GM12878 (cell line): ENCODE measurements at regions not wholly inside any gene's neighbourhood (a gene's known extent, or its start where the extent isn't known, plus 50 kb on each side); places are given as distances from the start of the nearest gene placed in this dataset.

ENCODE experiments used
- ATAC-seq: fragments of 200-7000 bp; cut with Tn5 transposase; 3 replicates; pipeline ENCODE4 v1.9.1; 2020; ENCODE audit warnings: mild to moderate bottlenecking, moderate library complexity
- BruUV-seq: library from RNA; stranded (reverse); fragments of 400-500 nt; replicated peaks from 2 replicates; lab custom pipeline; 2021; lab: Mats Ljungman, UMichigan
- CTCF ChIA-PET: fragments of 300-600 bp; sonication (Branson Sonifier 250); formaldehyde crosslinking; extraction: SDS; loops from one replicate; lab custom pipeline; 2021; ENCODE audit warnings: inconsistent platforms; lab: Yijun Ruan, JAX
- POLR2A ChIA-PET: fragments of 350-600 bp; formaldehyde crosslinking; extraction: SDS; loops from one replicate; lab custom pipeline; 2021; ENCODE audit warnings: inconsistent platforms; lab: Charles Lee
- RAD21 ChIA-PET: fragments of 300-600 bp; sonication (Branson Sonifier 250); formaldehyde crosslinking; loops from one replicate; lab custom pipeline; 2023; ENCODE audit warnings: antibody characterized with exemption; ENCODE audit not compliant: unreplicated experiment; lab: Charles Lee
- SMC1A ChIA-PET: fragments of 300-600 bp; sonication (Branson Sonifier 250); formaldehyde crosslinking; loops from one replicate; lab custom pipeline; 2023; ENCODE audit not compliant: unreplicated experiment, uncharacterized antibody; lab: Charles Lee
- DNase-seq: peaks from one replicate; pipeline ENCODE4 v3.0.0-alpha.2; 2011; ENCODE audit warnings: low read depth, low spot score
- FAIRE-seq: peaks from 3 replicates; lab custom pipeline; 2011; peaks lifted over from hg19 to GRCh38; lab: Jason Lieb, UNC
- H2AFZ ChIP-seq: 2 replicates; pipeline ENCODE4 v1.6.0; 2011; ENCODE audit warnings: low read depth, low read length, control low read depth; ENCODE audit not compliant: control insufficient read depth
- H3K27ac ChIP-seq: 2 replicates; pipeline ENCODE4 v1.5.1; 2011; ENCODE audit warnings: control low read depth; ENCODE audit not compliant: control insufficient read depth, insufficient read depth
- H3K27me3 ChIP-seq, 2 experiments: replicated peaks in 1 of 2; 2 replicates each; pipeline versions ENCODE4 v1.6.0 to v1.6.1; 2011; ENCODE audit warnings: low read length in 1 of 2; ENCODE audit not compliant: control insufficient read depth in 2 of 2, insufficient read depth in 2 of 2
- H3K36me3 ChIP-seq, 2 experiments: 2 replicates each; pipeline ENCODE4 v1.5.1; 2011; ENCODE audit warnings: low read length in 1 of 2; ENCODE audit not compliant: control insufficient read depth in 2 of 2, insufficient read depth in 2 of 2
- H3K4me1 ChIP-seq: 2 replicates; pipeline ENCODE4 v1.6.1; 2011; ENCODE audit warnings: mild to moderate bottlenecking, low read length, moderate library complexity, mixed read lengths; ENCODE audit not compliant: control insufficient read depth, insufficient read depth
- H3K4me2 ChIP-seq: 2 replicates; pipeline ENCODE4 v1.6.0; 2011; ENCODE audit warnings: control low read depth; ENCODE audit not compliant: control insufficient read depth, insufficient read depth
- H3K4me3 ChIP-seq: fragments of 200-600 bp; sonication (generic); 2 replicates; pipeline ENCODE4 v1.5.1; 2016
- H3K79me2 ChIP-seq: 2 replicates; pipeline ENCODE4 v1.6.0; 2011; ENCODE audit warnings: low read length; ENCODE audit not compliant: control insufficient read depth, insufficient read depth
- H3K9ac ChIP-seq: 2 replicates; pipeline ENCODE4 v1.8.0; 2011; ENCODE audit warnings: low read length, control low read depth, mixed read lengths; ENCODE audit not compliant: control insufficient read depth, insufficient read depth
- H3K9me3 ChIP-seq: replicated peaks from 3 replicates; pipeline ENCODE4 v1.5.1; 2011; ENCODE audit warnings: mild to moderate bottlenecking, low read length; ENCODE audit not compliant: control insufficient read depth, insufficient read depth
- H4K20me1 ChIP-seq: 2 replicates; pipeline ENCODE4 v1.6.0; 2011; ENCODE audit not compliant: control insufficient read depth, insufficient read depth
- EP300 ChIP-seq, 2 experiments: fragments of 150-350 bp in 1 of 2; IDR thresholded peaks; 2 replicates each; pipeline ENCODE4 v1.6.1; 2011 to 2012; ENCODE audit warnings: low read depth in 2 of 2, low read length in 2 of 2, borderline replicate concordance in 1 of 2, improper control_type of control experiment in 1 of 2, inconsistent platforms in 1 of 2; ENCODE audit not compliant: control insufficient read depth in 1 of 2
- HSF1 ChIP-seq: fragments of 150-350 bp; IDR thresholded peaks from 2 replicates; pipeline ENCODE4 v1.6.1; 2014; ENCODE audit warnings: mild to moderate bottlenecking, low read depth, low read length
- IRF4 ChIP-seq: IDR thresholded peaks from 2 replicates; pipeline ENCODE4 v1.6.1; 2011; ENCODE audit warnings: low read depth, low read length
- RAD21 ChIP-seq: IDR thresholded peaks from 2 replicates; pipeline ENCODE4 v1.6.1; 2011; ENCODE audit warnings: mild to moderate bottlenecking, low read depth, low read length, moderate library complexity; ENCODE audit not compliant: insufficient read depth
- RBBP5 ChIP-seq: fragments of 200-600 bp; sonication (generic); conservative IDR thresholded peaks from 2 replicates; pipeline ENCODE4 v1.6.1; 2016
- SP1 ChIP-seq: IDR thresholded peaks from one replicate; pipeline ENCODE4 v1.6.1; 2011; ENCODE audit warnings: low read depth, low read length
- TCF12 ChIP-seq: IDR thresholded peaks from 2 replicates; pipeline ENCODE4 v1.6.1; 2011; ENCODE audit warnings: low read depth, mild to moderate bottlenecking, low read length
- ZNF217 ChIP-seq: fragments of 450-650 bp; IDR thresholded peaks from 2 replicates; pipeline ENCODE4 v1.6.1; 2017; ENCODE audit warnings: antibody characterized with exemption, mild to moderate bottlenecking
- WGBS: methylation state at CpG from one replicate; pipeline ENCODE4 v1.1.6; 2016; ENCODE audit warnings: low lambda C conversion rate; ENCODE audit not compliant: insufficient replicate concordance, insufficient coverage; ENCODE audit errors: missing lambda C conversion rate; 5-methylcytosine and 5-hydroxymethylcytosine counted together
- in situ Hi-C: fragments of 300-500 bp; cut with MboI; formaldehyde crosslinking; loops from 9 replicates; pipeline ENCODE4 v1.14.3; 2018; ENCODE audit warnings: mixed read lengths
- intact Hi-C: fragments of 100-400 bp; cut with micrococcal nuclease; formaldehyde crosslinking; loops from one replicate; pipeline ENCODE4 v1.14.2; 2022; ENCODE audit not compliant: unreplicated experiment

GRCh38 chr17:72566671-72567484, 446.1 kb downstream of the SOX9 start:
- no TSS peak for BruUV-seq
- Histone ChIP-seq H3K4me3 (no peak overlapping the region), H3K4me1 (no peaks in the 10 kb centered on the region), H3K9me3 (no peaks in the 10 kb centered on the region), H3K27me3 (no peaks in the 10 kb centered on the region), H3K9ac (no peak overlapping the region), H3K27ac (no peak overlapping the region), H3K79me2 (no peaks in the 10 kb centered on the region), H2AFZ (no peak overlapping the region; the same call in 1 of the 2 replicates), H4K20me1 (no peaks in the 10 kb centered on the region), H3K4me2 (peak overlapping the region; percentile 55; the same call in 1 of the 2 replicates), H3K36me3 (no peaks in the 10 kb centered on the region; a peak in 1 of 4 replicates)
- RAD21 ChIA-PET, result interaction anchor here (1.5 kb wide), 2 partner anchors 19 to 160 kb away, joined by 3 to 5 read pairs; no protein-coding TSS in a partner anchor
- POLR2A ChIA-PET, result interaction anchor here (1.0 to 1.5 kb wide), 3 partner anchors 14 to 25 kb away, joined by 3 to 5 read pairs (median 5); no protein-coding TSS in a partner anchor
- CTCF ChIA-PET, result interaction anchor here (0.6 to 1.7 kb wide), 4 partner anchors 10 to 160 kb away, joined by 3 to 9 read pairs (median 4); no protein-coding TSS in a partner anchor
- DNase-seq (no peak), ATAC-seq (peak; percentile 29), FAIRE-seq (peak; percentile 38)
- intact Hi-C loops, result no loop called here
- SMC1A ChIA-PET, result interaction anchor here (1.1 to 2.5 kb wide), 4 partner anchors 11 to 160 kb away, joined by 3 to 11 read pairs (median 7); no protein-coding TSS in a partner anchor
- in situ Hi-C loops, result loop anchor here (10.0 kb wide), 1 partner anchor 588 kb away; no protein-coding TSS in a partner anchor
- TF ChIP-seq IRF4 (no peak), RBBP5 (no peak), ZNF217 (no peak), SP1 (no peak), RAD21 (no peak), TCF12 (no peak), EP300 (IDR thresholded peaks at IDR 0.05; ENCODE audit: borderline replicate concordance in 1 of 2, control insufficient read depth in 1 of 2, low read depth in 2 of 2, low read length in 2 of 2) (no peak), HSF1 (no peak)
- 33% methylated on average over 8 of the region's 8 CpGs for WGBS
